ENCODE measurements at regions not wholly inside any gene's neighbourhood (a gene's known extent, or its start where the extent isn't known, plus 50 kb on each side); places are given as distances from the start of the nearest gene placed in this dataset.

GRCh38 chrX:7220121-7220520 is 72.2 kb upstream of the PUDP start:
- no peak for DNase-seq (ENCODE audit: low spot score)

DNA sequence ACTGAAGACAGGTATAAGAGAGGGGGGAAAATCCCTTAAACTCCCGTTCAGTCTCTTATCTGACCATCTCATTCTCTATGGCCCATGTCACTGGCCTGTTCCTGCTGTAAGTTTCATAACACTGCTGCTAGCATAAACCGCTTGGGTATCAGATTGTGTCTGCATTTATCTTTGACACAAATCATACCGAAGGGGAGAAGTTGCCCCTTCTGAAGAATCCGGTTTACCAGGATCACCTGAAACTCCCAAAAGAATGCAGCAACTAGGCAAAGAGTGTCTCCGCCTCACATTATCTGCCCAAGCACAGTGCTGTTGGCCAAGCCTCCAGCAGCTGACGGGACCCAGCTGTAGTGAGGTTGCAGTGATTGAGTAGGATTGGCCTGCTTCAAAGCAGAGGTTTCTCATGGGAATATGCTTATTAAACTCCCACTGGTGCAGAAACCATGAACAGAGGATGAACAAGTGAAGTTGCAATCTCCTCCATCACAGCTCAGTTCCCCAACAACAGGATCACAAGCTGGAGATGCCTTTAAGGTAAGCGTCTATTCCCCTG is 71.3 kb upstream of the PUDP start:
- no peak for DNase-seq (ENCODE audit: low spot score)

- DNase-seq (ENCODE audit: low spot score) = no peak
Observed at GRCh38 chrX:7218321-7219152, 70.6 kb upstream of the PUDP start.

GRCh38 chrX:7216981-7217587 is 69.1 kb upstream of the PUDP start:
- DNase-seq (ENCODE audit: low spot score) = no peak

DNA sequence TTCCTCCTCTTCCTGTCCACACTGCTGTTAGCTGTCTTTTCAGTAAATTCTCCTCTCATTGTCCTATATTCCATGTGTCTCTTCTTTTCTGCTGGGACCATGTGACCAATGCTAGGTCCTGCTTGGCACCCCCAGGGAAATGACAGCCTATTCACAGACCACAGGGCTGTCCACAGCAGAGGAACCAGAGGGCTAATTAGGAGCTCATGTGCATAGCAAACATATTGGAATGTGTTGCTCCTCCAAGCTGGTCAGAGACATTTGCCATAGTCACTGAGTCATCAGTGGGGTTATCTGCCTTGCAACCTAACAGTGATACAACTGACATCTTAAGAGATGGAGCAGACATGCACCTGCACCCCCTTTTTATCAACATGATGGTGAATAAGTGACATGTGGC is 67.9 kb upstream of the PUDP start:
- peak; percentile 45 for DNase-seq (ENCODE audit: low spot score)

DNA sequence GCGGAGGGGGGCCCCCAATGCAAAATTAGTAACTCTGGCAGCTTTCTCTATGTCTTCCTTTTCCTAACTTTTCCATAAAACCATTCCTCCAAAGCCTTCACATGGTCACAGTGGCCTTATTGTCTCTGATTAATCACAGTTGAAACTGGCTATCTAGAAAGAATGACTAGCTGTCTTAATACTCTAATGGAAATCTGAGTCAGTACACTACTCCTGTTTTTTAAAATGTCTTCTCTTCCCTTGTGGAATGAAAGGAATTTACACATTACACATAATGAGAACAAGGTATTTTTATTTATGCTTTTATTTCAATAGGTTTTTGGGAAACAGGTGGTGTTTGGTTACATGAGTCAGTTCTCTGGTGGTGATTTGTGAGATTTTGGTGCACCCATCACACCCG is 66.3 kb upstream of the PUDP start:
- DNase-seq (ENCODE audit: low spot score) = peak; percentile 29

DNA sequence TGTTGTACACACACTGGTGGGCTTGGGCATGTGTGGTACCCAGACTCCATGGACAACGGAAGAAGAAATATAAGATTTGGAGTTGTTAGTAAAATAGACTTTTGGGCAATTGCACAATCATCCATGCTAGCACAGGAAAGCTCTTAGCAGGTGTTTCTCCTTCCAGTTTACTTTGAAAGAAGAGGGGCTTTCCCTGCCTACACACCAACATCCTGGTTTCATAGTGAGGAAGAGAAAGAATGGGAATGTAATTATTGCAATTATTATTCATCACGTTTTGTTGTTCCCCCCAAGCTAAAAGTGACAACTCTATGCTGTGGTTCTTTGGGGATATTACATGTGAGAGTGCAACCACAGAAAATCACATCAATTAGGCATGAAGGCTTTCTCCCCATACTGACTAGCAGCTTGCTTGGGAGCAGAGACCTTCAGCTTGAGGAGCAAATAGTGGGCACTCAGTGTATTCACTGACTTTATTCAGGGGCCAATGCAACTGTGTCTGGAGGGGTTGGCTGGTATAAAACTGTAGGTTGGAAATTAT is 57.2 kb upstream of the PUDP start:
- no peak for DNase-seq (ENCODE audit: low spot score)

DNA sequence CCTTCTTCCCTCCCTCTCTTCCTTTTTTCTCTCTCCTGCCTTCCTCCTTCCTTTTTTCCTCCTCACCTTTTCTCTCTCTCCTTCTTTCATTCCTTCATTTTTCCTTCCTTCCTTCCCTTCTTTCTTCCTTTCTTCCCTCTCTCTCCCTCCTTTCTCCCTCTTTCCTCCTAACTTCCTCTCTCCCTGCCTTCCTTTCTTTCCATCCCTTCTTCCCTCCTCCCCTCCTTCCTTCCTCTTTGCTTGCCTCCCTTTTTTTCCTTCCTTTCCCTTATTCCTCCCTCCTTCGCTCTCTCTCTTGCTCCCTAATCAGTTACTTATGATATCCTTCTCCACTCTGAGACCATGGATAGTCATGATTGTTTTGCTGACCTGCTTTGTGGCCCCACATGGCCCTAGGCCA is 56.7 kb upstream of the PUDP start:
- DNase-seq (ENCODE audit: low spot score) = no peak

GRCh38 chrX:7202206-7202605 is 54.3 kb upstream of the PUDP start:
- no peak for DNase-seq (ENCODE audit: low spot score)

DNA sequence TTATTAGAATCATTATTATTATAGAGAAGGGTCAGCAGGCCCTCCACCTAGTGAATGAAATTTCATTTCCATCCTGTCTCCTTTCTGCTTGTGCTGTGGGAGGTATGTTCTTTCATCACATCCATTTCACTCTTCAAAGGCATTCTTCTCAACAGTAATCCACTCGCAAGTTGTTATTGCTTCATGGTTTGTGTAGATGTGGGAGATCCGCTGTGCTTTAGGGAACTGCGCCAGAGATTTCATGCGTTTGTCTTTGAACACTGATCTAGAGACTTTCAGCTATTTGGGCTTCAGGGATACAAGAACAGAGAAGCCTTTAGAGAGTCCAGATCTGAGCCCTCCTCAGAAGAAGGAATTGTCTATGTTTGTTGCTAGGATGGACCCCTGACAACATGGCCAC is 53.5 kb upstream of the PUDP start:
- DNase-seq (ENCODE audit: low spot score) = no peak

- DNase-seq (ENCODE audit: low spot score) = no peak
Observed at GRCh38 chrX:7198499-7198898, 50.5 kb upstream of the PUDP start.
